ENCODE measurements at regions not wholly inside any gene's neighbourhood (a gene's known extent, or its start where the extent isn't known, plus 50 kb on each side); places are given as distances from the start of the nearest gene placed in this dataset.

GRCh38 chr4:173707658-173708419 lies 177.8 kb upstream of the HAND2 start:
- WGBS, 4 donors: 94 to 97% (median 96%) methylated on average over 2 of the region's 2 CpGs
- Histone ChIP-seq H3K9me3 (no peaks in the 10 kb centered on the region), H3K36me3 (no peaks in the 10 kb centered on the region), H3K4me3 (no peak overlapping the region), H3K27ac (no peak overlapping the region), H3K27me3 (no peaks in the 10 kb centered on the region), H3K4me1 (no peaks in the 10 kb centered on the region)
- no peak for TF ChIP-seq CTCF (IDR thresholded peaks at IDR 0.05)
- TF ChIP-seq POLR2A (IDR thresholded peaks at IDR 0.05): no peak
- intact Hi-C loops (cut with DNase I): no loop called here
- DNase-seq: no peak
- ATAC-seq: no peak

GRCh38 chr4:173704201-173704600 lies 174.2 kb upstream of the HAND2 start:
- H3K27me3 ChIP-seq: no peaks in the 10 kb centered on the region
- H3K27ac ChIP-seq: peak overlapping the region in 1 of 12 donors; percentile 13
- TF ChIP-seq POLR2A (IDR thresholded peaks at IDR 0.05): no peak
- no peak for TF ChIP-seq CTCF (IDR thresholded peaks at IDR 0.05)
- no peak overlapping the region for H3K4me3 ChIP-seq
- peaks cover 0 to 6% (median 0%) of the 10 kb centered on the region in 12 donors for H3K4me1 ChIP-seq
- DNase-seq (no peak), ATAC-seq (no peak)
- 54 to 76% (median 62%) methylated on average over 9 of the region's 9 CpGs for WGBS, 4 donors
- H3K9me3 ChIP-seq: no peaks in the 10 kb centered on the region
- intact Hi-C loops (cut with DNase I): loop anchor here in 1 of 10 donors (5.0 kb wide), 1 partner anchor 33 kb away; no protein-coding TSS in a partner anchor
- no peaks in the 10 kb centered on the region for H3K36me3 ChIP-seq

- 69 to 81% (median 73%) methylated on average over 4 of the region's 4 CpGs for WGBS, 4 donors
- H3K27ac ChIP-seq: no peak overlapping the region
- DNase-seq (no peak), ATAC-seq (no peak)
- TF ChIP-seq POLR2A (IDR thresholded peaks at IDR 0.05) (no peak), CTCF (IDR thresholded peaks at IDR 0.05) (no peak)
- H3K4me3 ChIP-seq: no peak overlapping the region
- H3K9me3 ChIP-seq: no peaks in the 10 kb centered on the region
- no peaks in the 10 kb centered on the region for H3K36me3 ChIP-seq
- intact Hi-C loops (cut with DNase I): loop anchor here in 1 of 10 donors (5.0 kb wide), 1 partner anchor 34 kb away; no protein-coding TSS in a partner anchor
- peaks cover 0 to 7% (median 0%) of the 10 kb centered on the region in 12 donors for H3K4me1 ChIP-seq
- no peaks in the 10 kb centered on the region for H3K27me3 ChIP-seq
These were observed 173.0 kb upstream of the HAND2 start for GRCh38 chr4:173703021-173703420.

- ATAC-seq (no peak), DNase-seq (no peak)
- peaks cover 0 to 7% (median 0%) of the 10 kb centered on the region in 12 donors for H3K4me1 ChIP-seq
- 43 to 53% (median 44%) methylated on average over 4 of the region's 4 CpGs for WGBS, 4 donors
- H3K9me3 ChIP-seq: no peaks in the 10 kb centered on the region
- peak overlapping the region in 5 of 12 donors; percentile 77 to 93 (median 81) for H3K27ac ChIP-seq
- TF ChIP-seq CTCF (IDR thresholded peaks at IDR 0.05) (no peak), POLR2A (IDR thresholded peaks at IDR 0.05) (no peak)
- intact Hi-C loops (cut with DNase I): loop anchor here in 1 of 10 donors (5.0 kb wide), 1 partner anchor 37 kb away; no protein-coding TSS in a partner anchor
- H3K27me3 ChIP-seq: no peaks in the 10 kb centered on the region
- H3K4me3 ChIP-seq: peak overlapping the region in 4 of 12 donors; percentile 32 to 50 (median 38)
- H3K36me3 ChIP-seq: no peaks in the 10 kb centered on the region
These were observed 170.6 kb upstream of the HAND2 start for GRCh38 chr4:173700650-173701049.

Data from heart left ventricle (tissue), 16 donors.